Common myeloid progenitor, CD34-positive (primary cell): ENCODE measurements at regions not wholly inside any gene's neighbourhood (a gene's known extent, or its start where the extent isn't known, plus 50 kb on each side); places are given as distances from the start of the nearest gene placed in this dataset.

Experiments
- CTCF ChIA-PET: fragments of 350-600 bp; sonication (Branson Sonifier 250); formaldehyde crosslinking; loops from one replicate; lab custom pipeline; 2021; ENCODE audit warnings: antibody characterized with exemption; lab: Charles Lee
- POLR2A ChIA-PET: fragments of 350-600 bp; sonication (Branson Sonifier 250); formaldehyde crosslinking; loops from one replicate; lab custom pipeline; 2021; ENCODE audit warnings: antibody characterized with exemption; lab: Charles Lee
- DNase-seq, 3 donors: peaks; one replicate each; pipeline versions ENCODE4 v3.0.0 to v3.0.0-alpha.2; 2013
- H3K27ac ChIP-seq, 2 experiments: 1 replicate in 1 of 2; 2 replicates in 1 of 2; pipeline ENCODE4 v1.7.0; 2013; ENCODE audit warnings: inconsistent platforms in 2 of 2, low read length in 2 of 2, mild to moderate bottlenecking in 2 of 2, low read depth in 1 of 2, moderate library complexity in 1 of 2; ENCODE audit not compliant: severe bottlenecking in 2 of 2, insufficient read depth in 1 of 2, poor library complexity in 1 of 2
- H3K27me3 ChIP-seq, 5 experiments: replicated peaks in 2 of 5; 1 replicate in 3 of 5; 2 replicates in 2 of 5; pipeline versions ENCODE4 v1.6.1 to v1.7.0; 2013; ENCODE audit warnings: low read length in 4 of 5, mild to moderate bottlenecking in 2 of 5, moderate library complexity in 2 of 5, inconsistent platforms in 1 of 5; ENCODE audit not compliant: insufficient read depth in 5 of 5, control insufficient read depth in 4 of 5
- H3K36me3 ChIP-seq, 4 experiments: 1 replicate in 2 of 4; 2 replicates in 2 of 4; pipeline versions ENCODE4 v1.6.1 to v1.7.0; 2013; ENCODE audit warnings: low read length in 3 of 4, control low read depth in 1 of 4, mild to moderate bottlenecking in 1 of 4; ENCODE audit not compliant: control insufficient read depth in 4 of 4, insufficient read depth in 4 of 4
- H3K4me1 ChIP-seq, 4 experiments: 1 replicate in 3 of 4; 2 replicates in 1 of 4; pipeline versions ENCODE4 v1.6.1 to v1.7.1; 2013; ENCODE audit warnings: low read length in 3 of 4, mild to moderate bottlenecking in 3 of 4, control low read depth in 1 of 4, inconsistent platforms in 1 of 4, moderate library complexity in 1 of 4; ENCODE audit not compliant: control insufficient read depth in 4 of 4, insufficient read depth in 4 of 4; ENCODE audit errors: control extremely low read depth in 1 of 4
- H3K4me3 ChIP-seq, 7 experiments: 1 replicate in 4 of 7; 2 replicates in 3 of 7; pipeline versions ENCODE4 v1.5.1 to v1.7.0; 2013; ENCODE audit warnings: mild to moderate bottlenecking in 7 of 7, low read length in 6 of 7, moderate library complexity in 6 of 7, inconsistent platforms in 2 of 7, low read depth in 2 of 7, control low read depth in 1 of 7; ENCODE audit not compliant: insufficient read depth in 4 of 7, control insufficient read depth in 1 of 7; ENCODE audit errors: extremely low read depth in 1 of 7
- H3K9me3 ChIP-seq, 5 experiments: 1 replicate in 4 of 5; 2 replicates in 1 of 5; pipeline versions ENCODE4 v1.6.1 to v1.7.1; 2013; ENCODE audit warnings: low read length in 4 of 5, mild to moderate bottlenecking in 2 of 5, inconsistent platforms in 1 of 5, low read depth in 1 of 5, moderate library complexity in 1 of 5; ENCODE audit not compliant: control insufficient read depth in 4 of 5, insufficient read depth in 2 of 5; ENCODE audit errors: control extremely low read depth in 1 of 5
- WGBS: methylation state at CpG from one replicate; pipeline ENCODE4 v1.1.5; 2013; ENCODE audit not compliant: insufficient coverage; 5-methylcytosine and 5-hydroxymethylcytosine counted together

- no peaks in the 10 kb centered on the region for H3K36me3 ChIP-seq
- no peak overlapping the region for H3K27ac ChIP-seq
- H3K4me3 ChIP-seq = no peak overlapping the region
- ChIA-PET CTCF (no interaction called here), POLR2A (interaction anchor here (0.6 kb wide), 1 partner anchor 61 kb away, joined by 3 read pairs; no protein-coding TSS in a partner anchor)
- no peaks in the 10 kb centered on the region for H3K27me3 ChIP-seq
- H3K9me3 ChIP-seq = no peaks in the 10 kb centered on the region
- H3K4me1 ChIP-seq = no peaks in the 10 kb centered on the region
- no peak for DNase-seq
Measured at GRCh38 chr18:52275817-52276216, 64.2 kb upstream of the DCC start.

GRCh38 chr18:52277785-52278184 is 62.2 kb upstream of the DCC start:
- H3K4me1 ChIP-seq = no peaks in the 10 kb centered on the region
- ChIA-PET POLR2A (no interaction called here), CTCF (no interaction called here)
- WGBS = no CpG with 5 or more reads among the region's 2 CpGs
- no peak overlapping the region for H3K4me3 ChIP-seq
- no peaks in the 10 kb centered on the region for H3K36me3 ChIP-seq
- no peaks in the 10 kb centered on the region for H3K27me3 ChIP-seq
- H3K9me3 ChIP-seq = no peaks in the 10 kb centered on the region
- DNase-seq = no peak
- H3K27ac ChIP-seq = no peak overlapping the region

- DNase-seq = no peak
- WGBS = no CpG with 5 or more reads among the region's 2 CpGs
- Histone ChIP-seq H3K27me3 (no peaks in the 10 kb centered on the region), H3K9me3 (no peaks in the 10 kb centered on the region), H3K4me1 (no peaks in the 10 kb centered on the region), H3K4me3 (no peak overlapping the region), H3K27ac (no peak overlapping the region), H3K36me3 (no peaks in the 10 kb centered on the region)
- CTCF ChIA-PET = no interaction called here
- POLR2A ChIA-PET = no interaction called here
Measured at GRCh38 chr18:52278191-52278590, 61.8 kb upstream of the DCC start.

- POLR2A ChIA-PET = no interaction called here
- Histone ChIP-seq H3K36me3 (no peaks in the 10 kb centered on the region), H3K4me1 (no peaks in the 10 kb centered on the region), H3K9me3 (no peaks in the 10 kb centered on the region), H3K4me3 (no peak overlapping the region), H3K27me3 (no peaks in the 10 kb centered on the region), H3K27ac (no peak overlapping the region)
- no peak for DNase-seq
- WGBS = no CpG with 5 or more reads among the region's 2 CpGs
- CTCF ChIA-PET = interaction anchor here (1.3 kb wide), 1 partner anchor 9 kb away, joined by 6 read pairs; no protein-coding TSS in a partner anchor
Measured at GRCh38 chr18:52280702-52281101, 59.3 kb upstream of the DCC start.

GRCh38 chr18:52283927-52284326 is 56.1 kb upstream of the DCC start:
- Histone ChIP-seq H3K36me3 (no peaks in the 10 kb centered on the region), H3K9me3 (no peaks in the 10 kb centered on the region), H3K27me3 (no peaks in the 10 kb centered on the region), H3K4me1 (no peaks in the 10 kb centered on the region), H3K4me3 (no peak overlapping the region), H3K27ac (no peak overlapping the region)
- 80% methylated on average over 1 of the region's 1 CpG for WGBS
- POLR2A ChIA-PET = no interaction called here
- CTCF ChIA-PET = no interaction called here
- DNase-seq = no peak

GRCh38 chr18:52286675-52287074 is 53.3 kb upstream of the DCC start:
- Histone ChIP-seq H3K4me3 (no peak overlapping the region), H3K4me1 (no peaks in the 10 kb centered on the region), H3K36me3 (no peaks in the 10 kb centered on the region), H3K9me3 (no peaks in the 10 kb centered on the region), H3K27ac (no peak overlapping the region), H3K27me3 (no peaks in the 10 kb centered on the region)
- 90% methylated on average over 5 of the region's 6 CpGs for WGBS
- no peak for DNase-seq
- ChIA-PET POLR2A (no interaction called here), CTCF (no interaction called here)

GRCh38 chr18:52287151-52287550 is 52.8 kb upstream of the DCC start:
- Histone ChIP-seq H3K36me3 (no peaks in the 10 kb centered on the region), H3K27me3 (no peaks in the 10 kb centered on the region), H3K4me3 (no peak overlapping the region), H3K9me3 (no peaks in the 10 kb centered on the region), H3K27ac (no peak overlapping the region), H3K4me1 (no peaks in the 10 kb centered on the region)
- WGBS = 29% methylated on average over 1 of the region's 1 CpG
- DNase-seq = no peak
- CTCF ChIA-PET = no interaction called here
- POLR2A ChIA-PET = no interaction called here
